Hippocampal formation (tissue), 2 donors: ENCODE measurements at regions not wholly inside any gene's neighbourhood (a gene's known extent, or its start where the extent isn't known, plus 50 kb on each side); places are given as distances from the start of the nearest gene placed in this dataset.
A peak's percentile ranks its signal among the peaks of the same experiment; 100 is the strongest.

Experiments
- DNase-seq, 2 donors: peaks; one replicate each; lab custom pipeline; 2025; lab: John Stamatoyannopoulos, UW

DNA sequence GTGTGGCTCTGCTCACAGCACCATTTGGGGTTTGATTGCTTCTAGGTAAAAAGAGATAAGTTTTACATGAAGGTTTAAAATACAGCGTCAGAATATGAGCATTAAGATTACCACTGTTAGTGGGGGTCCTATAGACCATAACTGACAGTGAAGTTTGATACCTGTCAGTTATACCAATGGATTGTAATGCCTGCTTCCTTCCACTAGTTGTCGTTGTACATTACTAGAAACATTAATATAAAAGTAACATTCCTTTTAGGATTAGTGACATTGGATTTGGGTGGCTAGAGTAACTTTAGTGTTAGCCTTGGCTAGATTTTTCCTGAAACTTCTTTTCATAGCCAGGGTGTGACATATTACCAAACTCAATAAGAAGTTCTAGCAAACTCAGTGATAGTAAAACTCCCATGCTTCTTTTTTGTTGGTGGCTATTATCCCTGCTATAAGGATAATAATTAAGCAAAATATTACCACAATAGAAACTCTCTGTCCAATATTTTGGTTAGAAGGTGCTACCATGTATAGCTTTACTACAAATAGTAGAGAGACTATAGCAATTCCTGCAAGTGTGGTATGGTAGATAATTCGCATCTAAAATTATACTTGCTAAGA lies 57.1 kb downstream of the FAM181B start:
- DNase-seq = no peak

- no peak for DNase-seq
These were observed 57.8 kb downstream of the FAM181B start for GRCh38 chr11:82675838-82676237.

DNA sequence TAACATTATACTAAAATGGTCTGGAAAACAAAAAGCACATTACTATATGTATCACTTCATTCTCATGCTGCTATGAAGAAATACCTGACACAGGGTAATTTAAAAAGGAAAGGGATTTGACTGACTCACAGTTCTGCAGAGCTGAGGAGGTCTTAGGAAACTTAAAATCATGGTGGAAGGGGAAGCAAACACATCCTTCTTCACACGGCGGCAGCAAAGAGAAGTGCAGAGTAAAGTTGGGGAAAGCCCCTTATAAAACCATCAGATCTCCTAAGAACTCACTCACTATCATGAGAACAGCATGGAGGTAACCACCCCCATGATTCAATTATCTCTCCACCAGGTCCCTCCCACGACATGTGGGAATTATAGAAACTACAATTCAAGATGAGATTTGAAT lies 60.0 kb downstream of the FAM181B start:
- DNase-seq = no peak

DNA sequence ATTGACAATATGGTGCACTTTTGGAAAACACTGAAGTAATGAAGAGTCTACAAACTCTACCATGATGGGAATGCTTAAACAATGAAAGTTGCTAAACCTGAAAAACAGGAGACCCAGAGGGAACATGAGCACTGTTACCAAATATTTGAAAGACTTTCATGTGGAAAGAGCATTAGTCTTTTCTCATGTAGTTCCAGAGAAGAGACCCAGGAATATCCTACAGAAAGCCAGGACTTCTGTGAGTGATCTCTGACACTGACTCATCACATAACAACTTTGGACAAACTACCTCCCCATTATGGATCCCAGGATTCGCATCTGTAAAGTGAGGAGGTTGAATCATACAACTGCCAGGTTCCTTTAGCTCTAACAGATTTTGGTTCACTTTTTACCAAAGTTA lies 62.2 kb downstream of the FAM181B start:
- DNase-seq = no peak

DNA sequence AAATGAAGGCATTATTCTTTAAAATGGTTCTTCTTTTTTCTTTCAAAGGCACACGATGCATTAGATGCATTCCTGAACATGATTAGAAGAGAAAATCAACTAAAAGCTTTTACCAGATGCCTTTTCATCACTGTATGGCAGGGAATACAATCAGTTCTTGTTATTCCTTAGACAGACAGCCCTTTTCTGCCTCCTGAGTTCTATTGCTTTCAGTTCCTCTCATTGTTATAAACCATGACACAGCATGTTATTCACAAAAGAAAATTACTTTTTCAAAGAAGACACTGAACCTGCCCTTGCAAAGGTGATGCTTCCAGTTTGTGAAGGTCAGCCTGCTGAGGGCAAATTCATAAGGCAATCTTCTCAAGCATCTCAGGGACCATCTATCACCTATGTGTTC lies 70.1 kb downstream of the FAM181B start:
- DNase-seq = peak in 1 of 2 donors; percentile 27

- DNase-seq = no peak
These were observed 79.9 kb downstream of the FAM181B start for GRCh38 chr11:82653752-82654151.

DNA sequence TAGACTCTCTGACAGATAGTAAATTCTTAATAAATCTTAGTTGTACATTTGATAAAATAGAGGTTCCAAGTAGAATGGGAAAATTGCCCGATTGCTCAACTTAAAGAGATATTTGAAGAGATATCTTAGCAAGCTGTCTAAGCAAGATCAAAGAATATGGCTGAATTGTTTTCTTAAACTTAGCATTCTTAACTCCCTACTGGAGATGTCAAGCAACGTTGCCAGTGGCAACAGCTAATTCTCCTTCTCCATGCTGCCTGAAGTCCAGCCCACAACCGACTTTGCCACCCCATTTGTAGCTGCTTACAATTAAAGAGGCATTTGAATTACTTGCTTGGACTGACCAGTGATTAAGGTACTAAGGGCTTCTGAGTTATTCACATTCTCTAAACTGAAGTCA lies 94.4 kb downstream of the FAM181B start:
- DNase-seq = no peak

DNA sequence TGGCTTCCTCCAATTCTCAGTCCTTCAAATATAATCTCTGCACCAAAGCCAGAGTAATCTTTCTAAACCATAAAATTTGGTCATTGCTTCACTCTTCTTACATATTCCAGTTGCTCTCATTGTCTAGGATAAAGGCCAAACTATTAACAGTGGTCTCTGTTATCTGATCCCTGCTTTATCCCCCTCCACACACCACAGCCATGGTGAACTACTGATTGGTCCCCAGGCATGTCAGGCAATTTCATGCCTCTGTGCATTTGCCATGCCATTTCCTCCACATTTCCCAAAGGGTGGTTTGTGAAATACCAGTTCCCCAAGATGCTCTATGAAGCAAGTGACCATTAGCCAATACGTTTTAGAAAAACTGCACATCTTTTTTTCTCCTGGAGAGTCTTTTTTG lies 97.0 kb downstream of the FAM181B start:
- DNase-seq = no peak

DNA sequence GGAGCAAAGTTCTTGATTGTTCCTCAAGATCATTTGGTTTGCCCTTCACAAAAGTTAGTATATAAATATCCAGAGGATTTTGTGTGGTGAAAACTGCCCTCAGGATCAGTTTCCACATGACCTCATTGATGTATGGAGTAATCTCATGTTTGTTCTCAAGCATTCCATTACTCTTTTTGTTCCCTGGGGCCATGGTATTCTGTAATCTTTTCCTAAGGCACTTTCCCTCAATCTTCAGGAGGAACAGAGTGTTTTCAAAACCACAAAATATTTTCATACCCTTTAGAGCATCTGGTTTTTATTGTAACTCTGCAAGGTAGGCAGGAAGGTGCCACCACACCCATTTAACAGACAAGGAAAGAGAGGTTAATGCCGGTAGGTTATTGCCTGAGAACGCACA lies 99.6 kb downstream of the FAM181B start:
- no peak for DNase-seq

DNA sequence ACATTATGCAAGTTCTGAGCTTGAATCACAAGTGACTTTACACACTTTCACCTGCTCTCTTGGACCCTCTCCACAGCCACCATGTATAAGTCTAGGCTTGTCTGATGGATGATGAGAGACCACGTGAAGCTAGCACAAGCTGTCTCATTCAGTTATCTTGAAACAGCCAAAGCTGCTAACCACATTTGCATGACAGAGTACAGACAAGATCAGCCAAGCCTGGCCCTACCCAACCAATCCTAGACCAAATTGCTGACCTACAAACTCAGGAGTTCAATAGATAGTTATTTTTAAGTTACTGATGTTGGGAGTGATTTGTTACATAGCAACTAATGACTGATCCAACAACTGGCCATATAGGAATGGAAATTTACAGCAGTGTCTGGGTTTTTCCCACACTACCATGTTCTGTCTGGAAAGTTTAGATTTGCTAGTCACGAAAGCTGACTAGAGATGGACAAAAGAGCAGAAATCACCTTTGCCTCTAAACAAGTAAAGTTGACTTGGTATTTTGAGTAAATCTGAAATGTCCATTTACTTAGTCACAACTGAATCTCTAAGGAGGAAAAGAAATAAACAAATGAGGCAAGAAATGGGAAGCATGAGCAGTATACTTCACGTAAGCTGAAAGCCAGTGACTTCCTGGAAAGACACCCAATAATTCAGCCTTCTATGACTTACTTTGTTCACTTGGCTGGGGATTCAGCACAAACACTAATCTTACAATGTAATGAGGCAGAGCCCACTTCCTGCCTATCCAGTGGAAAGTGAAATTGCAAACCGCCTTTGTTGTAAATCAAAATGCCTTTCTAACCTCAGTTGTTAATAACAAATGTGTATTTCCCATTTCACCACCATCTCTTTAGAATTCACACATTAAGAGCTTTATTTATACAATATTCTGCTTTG lies 101.7 kb downstream of the FAM181B start:
- DNase-seq = no peak

- no peak for DNase-seq
These were observed 123.0 kb downstream of the FAM181B start for GRCh38 chr11:82610671-82611070.

DNA sequence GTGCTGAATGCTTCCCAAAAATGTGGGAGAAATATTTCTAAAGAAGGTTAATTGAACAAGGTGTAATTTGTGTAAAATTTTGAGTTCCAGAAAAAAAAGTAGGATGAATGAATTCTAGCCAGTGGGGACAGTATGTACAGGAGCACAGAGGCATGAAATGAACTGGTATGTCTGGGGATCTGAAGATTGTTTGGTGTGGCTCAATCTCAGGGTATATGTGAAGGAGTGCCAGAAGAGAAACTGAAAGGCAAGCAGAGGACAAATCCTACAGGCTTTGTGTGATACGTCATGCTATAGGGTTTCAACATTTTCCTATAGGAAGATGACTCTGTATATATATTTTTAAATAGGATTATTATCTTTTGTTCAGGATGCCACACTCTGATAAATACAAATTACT lies 126.9 kb downstream of the FAM181B start:
- DNase-seq = no peak

DNA sequence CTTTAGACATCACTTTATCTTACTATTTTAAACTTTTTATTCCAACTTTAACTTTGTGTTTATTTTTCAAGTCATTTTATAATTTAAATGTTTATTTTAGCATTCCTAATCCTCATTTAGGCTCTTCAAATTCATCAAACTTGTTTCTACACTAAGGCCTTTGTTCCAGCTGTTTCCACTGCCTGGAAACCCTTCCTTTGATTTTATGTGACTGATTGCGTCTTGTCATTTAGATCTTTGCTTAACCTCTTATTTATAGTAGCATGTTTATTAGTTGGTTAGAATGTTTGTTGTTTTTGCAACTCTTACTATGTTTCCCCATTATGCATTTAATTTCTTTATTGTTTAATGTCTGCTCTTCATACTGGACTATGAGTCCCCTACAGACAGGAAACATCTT lies 132.0 kb downstream of the FAM181B start:
- no peak for DNase-seq

DNA sequence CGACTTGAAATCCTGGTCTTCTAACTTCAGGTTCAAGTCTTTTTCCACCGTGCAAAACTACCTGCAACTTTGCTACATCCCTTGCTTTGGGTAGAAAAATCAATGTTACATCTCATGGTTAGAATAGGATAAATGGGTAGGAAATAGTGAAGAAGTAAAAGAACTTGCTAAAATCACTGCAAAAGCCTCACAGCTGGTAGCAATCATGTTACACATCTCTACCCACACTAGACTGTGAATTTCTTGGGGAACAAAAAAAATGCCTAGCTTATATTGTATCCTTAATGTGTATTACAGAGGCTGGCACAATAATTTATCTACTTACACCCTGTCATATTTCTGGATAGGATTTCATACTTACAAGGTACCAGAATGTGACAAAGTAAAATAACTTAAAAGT lies 133.8 kb downstream of the FAM181B start:
- no peak for DNase-seq

DNA sequence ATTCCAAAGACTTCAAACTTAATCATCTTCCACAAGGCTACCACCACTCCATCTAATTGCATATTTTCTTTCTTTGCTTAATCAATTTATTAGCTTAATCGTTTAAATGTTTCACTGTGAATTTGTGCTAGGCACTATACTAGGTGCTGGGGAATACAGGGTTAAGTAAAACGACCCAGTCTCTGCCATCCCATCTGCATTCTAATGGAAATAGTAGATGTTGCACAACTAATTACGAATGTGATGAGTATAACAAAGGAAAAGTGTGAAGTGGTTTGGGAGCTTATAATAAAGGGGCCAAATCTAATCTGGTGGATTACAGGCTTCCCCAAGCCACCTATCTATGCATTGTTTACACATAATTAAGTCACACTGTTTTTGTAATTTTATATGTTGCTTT lies 147.1 kb downstream of the FAM181B start:
- DNase-seq = no peak

DNA sequence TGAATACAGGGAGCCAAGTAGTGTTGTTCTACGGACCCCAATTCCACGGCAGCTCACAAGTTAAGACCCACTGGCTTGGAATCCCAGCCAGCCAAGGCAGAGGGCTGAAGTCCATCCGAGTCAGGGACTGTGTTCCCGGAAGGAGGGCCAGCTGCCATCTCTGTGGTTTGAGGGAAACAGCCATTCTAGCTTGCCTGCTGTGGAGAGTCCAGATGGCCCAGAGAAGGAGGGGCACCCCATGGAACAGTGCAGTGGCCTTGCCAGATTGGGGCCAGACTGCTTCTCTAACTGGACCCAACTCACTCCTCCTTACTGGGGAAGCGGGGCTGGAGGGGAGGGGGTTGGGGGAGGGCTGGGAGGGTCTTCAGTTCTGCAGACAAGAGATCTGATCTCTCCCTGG lies 156.4 kb downstream of the FAM181B start:
- no peak for DNase-seq

GRCh38 chr11:82560836-82561235 lies 172.8 kb downstream of the FAM181B start:
- DNase-seq = no peak

DNA sequence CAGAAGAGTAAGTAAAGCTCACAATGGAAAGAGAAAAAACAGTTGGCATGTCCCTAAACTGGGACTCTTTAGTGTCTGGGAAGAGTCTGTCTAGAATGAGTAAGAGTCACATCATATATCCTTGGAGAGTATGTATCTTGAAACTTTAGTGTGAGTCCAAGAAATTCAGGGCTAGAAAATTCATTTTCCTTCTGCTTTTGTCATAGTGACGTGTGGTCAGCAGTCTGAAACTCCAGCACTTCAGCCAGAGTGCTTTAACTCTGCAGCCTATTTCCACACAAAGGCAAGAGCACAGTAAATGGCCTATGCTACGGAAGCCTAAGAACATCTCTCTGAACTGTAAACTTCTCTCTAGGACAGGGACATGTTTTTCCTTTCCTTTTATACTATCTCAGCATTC lies 174.1 kb downstream of the FAM181B start:
- no peak for DNase-seq

GRCh38 chr11:82557274-82557673 lies 176.4 kb downstream of the FAM181B start:
- no peak for DNase-seq

GRCh38 chr11:82556210-82556609 lies 177.5 kb downstream of the FAM181B start:
- DNase-seq = no peak

DNA sequence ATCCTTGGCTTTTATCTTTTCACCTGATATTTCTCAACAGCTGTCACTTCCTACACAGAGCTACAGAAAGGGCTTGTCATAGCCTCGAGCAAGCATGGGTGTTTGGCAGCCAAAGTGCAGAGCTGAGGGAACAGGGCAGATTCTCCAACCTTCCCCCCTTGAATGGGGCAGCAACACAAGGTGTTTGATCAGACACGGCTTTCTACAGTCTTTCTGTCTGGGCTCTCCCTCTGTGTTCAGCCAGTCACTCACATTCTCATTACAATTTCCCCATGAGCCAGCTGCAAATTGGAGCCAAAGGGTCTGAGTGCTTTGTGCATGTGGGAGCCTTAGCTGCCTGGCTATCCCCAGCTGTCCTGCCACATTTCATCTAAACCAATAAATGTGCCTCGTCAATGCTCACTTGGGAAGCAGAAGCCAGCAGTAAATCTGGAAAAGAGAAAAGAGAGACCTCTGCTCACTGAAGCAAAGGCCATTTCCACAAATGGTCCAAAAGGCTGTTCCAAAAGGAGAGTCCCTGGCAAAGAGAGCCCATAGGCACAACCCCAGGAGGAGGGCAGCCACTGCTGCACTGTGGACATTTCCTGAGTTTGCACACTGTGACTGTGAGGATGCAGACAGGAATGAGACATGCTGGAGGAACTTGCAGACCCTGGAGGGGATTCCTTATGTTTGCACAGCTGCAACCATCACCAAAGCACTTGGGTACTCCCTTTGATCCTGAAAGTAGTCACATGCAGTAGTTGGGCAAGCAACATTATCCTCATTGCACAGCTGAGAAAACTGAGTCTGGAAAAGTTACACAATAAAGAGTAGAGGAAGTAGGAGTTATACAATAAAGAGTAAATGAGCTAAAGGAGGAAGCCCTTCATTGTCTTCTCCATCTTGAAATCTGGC lies 186.8 kb downstream of the FAM181B start:
- DNase-seq = no peak

DNA sequence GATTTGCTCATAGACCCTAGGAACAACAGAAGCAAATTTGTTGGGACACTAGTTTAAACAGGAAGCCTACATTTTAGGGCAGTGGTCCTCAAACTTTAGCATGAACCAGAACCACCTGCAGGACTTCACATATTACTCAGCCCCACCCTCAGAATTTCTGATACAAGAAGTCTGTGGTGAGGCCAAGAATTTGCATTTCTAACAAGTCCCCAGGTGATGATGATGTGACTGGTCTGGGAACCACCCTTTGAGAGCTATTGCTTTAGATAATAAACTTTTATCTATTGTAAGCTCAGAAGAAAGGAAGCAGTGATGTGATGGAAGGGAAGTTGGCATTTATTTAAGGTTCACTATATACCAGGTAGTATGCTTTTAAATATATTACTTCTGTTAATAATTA lies 194.0 kb downstream of the FAM181B start:
- DNase-seq = no peak

- no peak for DNase-seq
These were observed 197.0 kb downstream of the FAM181B start for GRCh38 chr11:82536706-82537105.
